Stomach (tissue), 8 donors: ENCODE measurements at regions not wholly inside any gene's neighbourhood (a gene's known extent, or its start where the extent isn't known, plus 50 kb on each side); places are given as distances from the start of the nearest gene placed in this dataset.
"Not testable (repeated sequence)": the region's sequence is repeated elsewhere in the genome, so short reads cannot be mapped to it uniquely, and the experiment has no call there.

ENCODE experiments used
- DNase-seq, 2 donors: peaks; one replicate each; pipeline versions ENCODE4 v3.0.0 to v3.0.0-alpha.2; 2013 to 2019
- H3K27ac ChIP-seq, 5 donors: fragments of 200-600 bp in 4 of 5; sonication (generic) in 4 of 5; one replicate each; pipeline ENCODE4 v1.5.1; 2013 to 2019; ENCODE audit warnings: mild to moderate bottlenecking in 1 of 5, moderate library complexity in 1 of 5
- H3K27me3 ChIP-seq, 3 donors: fragments of 200-600 bp; sonication (generic); one replicate each; pipeline ENCODE4 v1.5.1; 2017 to 2019; ENCODE audit warnings: mixed run types in 1 of 3
- H3K36me3 ChIP-seq, 4 donors: fragments of 200-600 bp; sonication (generic); 1 replicate in 3 of 4; 2 replicates in 1 of 4; pipeline ENCODE4 v1.5.1; 2016 to 2019
- H3K4me1 ChIP-seq, 4 donors: fragments of 200-600 bp; sonication (generic); one replicate each; pipeline ENCODE4 v1.5.1; 2016 to 2019
- H3K4me3 ChIP-seq, 4 donors: fragments of 200-600 bp; sonication (generic) in 3 of 4; one replicate each; pipeline ENCODE4 v1.5.1; 2016 to 2019; ENCODE audit warnings: mild to moderate bottlenecking in 1 of 4
- H3K9me3 ChIP-seq, 4 donors: fragments of 200-600 bp; sonication (generic); one replicate each; pipeline ENCODE4 v1.5.1; 2016 to 2019
- WGBS, 5 donors: extraction: QIAGEN DNeasy Blood & Tissue Kit in 3 of 5; methylation state at CpG; one replicate each; pipeline versions ENCODE4 v1.1.5 to v1.1.7; 2013 to 2018; 5-methylcytosine and 5-hydroxymethylcytosine counted together
- intact Hi-C: fragments of 100-400 bp; cut with DNase I; formaldehyde crosslinking; loops from one replicate; pipeline ENCODE4 v1.15.1; 2023; ENCODE audit warnings: low total_unique reads
- donor health status: healthy with polysubstance abuse.
- donor health status: Bipolar disorder and iron deficiency.
- donor health status: healthy.

GRCh38 chr22:12384612-12385011 lies 3143.4 kb upstream of the OR11H1 start:
- H3K27me3 ChIP-seq, H3K4me1 ChIP-seq, H3K27ac ChIP-seq, DNase-seq, H3K36me3 ChIP-seq, H3K4me3 ChIP-seq, intact Hi-C loops: not testable (repeated sequence)
- 85 to 93% (median 86%) methylated on average over 4 of the region's 4 CpGs for WGBS, 5 donors
- H3K9me3 ChIP-seq: peaks cover 0 to 72% (median 45%) of the 10 kb centered on the region in 4 donors

- H3K36me3 ChIP-seq, H3K27ac ChIP-seq, H3K4me3 ChIP-seq, H3K27me3 ChIP-seq, H3K4me1 ChIP-seq, intact Hi-C loops, DNase-seq: not testable (repeated sequence)
- H3K9me3 ChIP-seq: peaks cover 2 to 81% (median 45%) of the 10 kb centered on the region in 4 donors
- 64 to 69% (median 64%) methylated on average over 15 of the region's 15 CpGs for WGBS, 5 donors
These were observed 3138.9 kb upstream of the OR11H1 start for GRCh38 chr22:12388824-12389800.

GRCh38 chr22:12397270-12397669 lies 3130.7 kb upstream of the OR11H1 start:
- H3K9me3 ChIP-seq: peaks cover 7 to 73% (median 41%) of the 10 kb centered on the region in 4 donors
- DNase-seq, H3K27me3 ChIP-seq, H3K4me3 ChIP-seq, H3K4me1 ChIP-seq, intact Hi-C loops, H3K36me3 ChIP-seq, H3K27ac ChIP-seq: not testable (repeated sequence)
- 80 to 84% (median 81%) methylated on average over 2 of the region's 2 CpGs for WGBS, 5 donors

- H3K9me3 ChIP-seq: peaks cover 0 to 61% (median 34%) of the 10 kb centered on the region in 4 donors
- DNase-seq, H3K4me3 ChIP-seq, H3K36me3 ChIP-seq, H3K27ac ChIP-seq, intact Hi-C loops, H3K4me1 ChIP-seq, H3K27me3 ChIP-seq: not testable (repeated sequence)
- WGBS, 5 donors: 74 to 95% (median 90%) methylated on average over 1 of the region's 1 CpG
These were observed 3126.1 kb upstream of the OR11H1 start for GRCh38 chr22:12401942-12402341.

GRCh38 chr22:12402531-12402930 lies 3125.5 kb upstream of the OR11H1 start:
- WGBS, 5 donors: 43 to 53% (median 44%) methylated on average over 4 of the region's 4 CpGs
- peaks cover 0 to 55% (median 31%) of the 10 kb centered on the region in 4 donors for H3K9me3 ChIP-seq
- H3K27me3 ChIP-seq, intact Hi-C loops, H3K4me3 ChIP-seq, H3K27ac ChIP-seq, DNase-seq, H3K36me3 ChIP-seq, H3K4me1 ChIP-seq: not testable (repeated sequence)

GRCh38 chr22:12435890-12436289 lies 3092.1 kb upstream of the OR11H1 start:
- DNase-seq, H3K4me3 ChIP-seq, intact Hi-C loops, H3K36me3 ChIP-seq, H3K4me1 ChIP-seq, H3K27ac ChIP-seq, H3K27me3 ChIP-seq: not testable (repeated sequence)
- 85 to 93% (median 91%) methylated on average over 3 of the region's 3 CpGs for WGBS, 5 donors
- H3K9me3 ChIP-seq: peaks cover 0 to 61% (median 44%) of the 10 kb centered on the region in 4 donors
